NT2/D1 (cell line): ENCODE measurements at regions not wholly inside any gene's neighbourhood (a gene's known extent, or its start where the extent isn't known, plus 50 kb on each side); places are given as distances from the start of the nearest gene placed in this dataset.

Source experiments
- DNase-seq: peaks from one replicate; pipeline ENCODE4 v3.0.0-alpha.2; 2011; ENCODE audit warnings: low read depth, low spot score
- H3K27me3 ChIP-seq: 2 replicates; pipeline ENCODE4 v1.6.0; 2011; ENCODE audit warnings: mild to moderate bottlenecking; ENCODE audit not compliant: insufficient read length, insufficient read depth
- H3K36me3 ChIP-seq: 2 replicates; pipeline ENCODE4 v1.6.1; 2011; ENCODE audit warnings: mild to moderate bottlenecking, low read length, mixed read lengths; ENCODE audit not compliant: insufficient read depth, insufficient read length
- H3K4me1 ChIP-seq: 2 replicates; pipeline ENCODE4 v1.5.1; 2011; ENCODE audit not compliant: insufficient read depth, insufficient read length
- H3K4me3 ChIP-seq: 2 replicates; pipeline ENCODE4 v1.5.1; 2011; ENCODE audit warnings: low read depth; ENCODE audit not compliant: insufficient read length
- H3K9ac ChIP-seq: 2 replicates; pipeline ENCODE4 v1.6.0; 2011; ENCODE audit warnings: low read depth; ENCODE audit not compliant: insufficient read length
- H3K9me3 ChIP-seq: 2 replicates; pipeline ENCODE4 v1.5.1; 2011; ENCODE audit warnings: mild to moderate bottlenecking, low read length; ENCODE audit not compliant: insufficient read depth
- SUZ12 ChIP-seq: IDR thresholded peaks from 2 replicates; pipeline ENCODE4 v1.6.1; 2011; ENCODE audit not compliant: insufficient read length, insufficient read depth; ENCODE audit errors: extremely low read depth
- YY1 ChIP-seq: IDR thresholded peaks from 2 replicates; pipeline ENCODE4 v1.6.1; 2011; ENCODE audit not compliant: insufficient read length, insufficient read depth
- ZNF274 ChIP-seq: IDR thresholded peaks from 2 replicates; pipeline ENCODE4 v1.6.1; 2011; ENCODE audit warnings: mild to moderate bottlenecking, low read depth, low read length

GRCh38 chr2:562391-563364, 114.5 kb downstream of the TMEM18 start:
- H3K9ac ChIP-seq, result no peak overlapping the region
- no peaks in the 10 kb centered on the region for H3K4me1 ChIP-seq
- no peak overlapping the region for H3K4me3 ChIP-seq
- TF ChIP-seq YY1, result no peak
- no peak for TF ChIP-seq ZNF274
- no peak for TF ChIP-seq SUZ12
- no peaks in the 10 kb centered on the region for H3K36me3 ChIP-seq
- no peaks in the 10 kb centered on the region for H3K27me3 ChIP-seq
- no peaks in the 10 kb centered on the region for H3K9me3 ChIP-seq
- no peak for DNase-seq

- DNase-seq, result no peak
- Histone ChIP-seq H3K36me3 (no peaks in the 10 kb centered on the region), H3K9ac (no peak overlapping the region), H3K9me3 (no peaks in the 10 kb centered on the region), H3K27me3 (no peaks in the 10 kb centered on the region), H3K4me1 (no peaks in the 10 kb centered on the region), H3K4me3 (no peak overlapping the region)
- TF ChIP-seq YY1 (no peak), SUZ12 (no peak), ZNF274 (no peak)
These were observed 118.3 kb downstream of the TMEM18 start for GRCh38 chr2:558879-559278.

- DNase-seq, result no peak
- TF ChIP-seq YY1 (no peak), SUZ12 (no peak), ZNF274 (no peak)
- H3K9me3 ChIP-seq, result no peaks in the 10 kb centered on the region
These were observed 118.9 kb downstream of the TMEM18 start for GRCh38 chr2:558302-558642.

GRCh38 chr2:557635-558301, 119.4 kb downstream of the TMEM18 start:
- Histone ChIP-seq H3K27me3 (no peaks in the 10 kb centered on the region), H3K9me3 (no peaks in the 10 kb centered on the region), H3K36me3 (no peaks in the 10 kb centered on the region), H3K9ac (no peak overlapping the region), H3K4me1 (no peaks in the 10 kb centered on the region), H3K4me3 (no peak overlapping the region)
- DNase-seq, result no peak
- TF ChIP-seq SUZ12, result no peak
- TF ChIP-seq ZNF274, result no peak
- no peak for TF ChIP-seq YY1

More at GRCh38 chr2:558302-558642, 118.9 kb downstream of the TMEM18 start:
- H3K36me3 ChIP-seq, result no peaks in the 10 kb centered on the region
- H3K9ac ChIP-seq, result no peak overlapping the region
- H3K27me3 ChIP-seq, result no peaks in the 10 kb centered on the region
- no peaks in the 10 kb centered on the region for H3K4me1 ChIP-seq
- no peak overlapping the region for H3K4me3 ChIP-seq

- no peaks in the 10 kb centered on the region for H3K36me3 ChIP-seq
- no peaks in the 10 kb centered on the region for H3K4me1 ChIP-seq
- no peaks in the 10 kb centered on the region for H3K9me3 ChIP-seq
- no peak overlapping the region for H3K9ac ChIP-seq
- no peak overlapping the region for H3K4me3 ChIP-seq
- DNase-seq, result no peak
- no peak for TF ChIP-seq YY1
- no peak for TF ChIP-seq ZNF274
- TF ChIP-seq SUZ12, result no peak
- no peaks in the 10 kb centered on the region for H3K27me3 ChIP-seq
These were observed 120.7 kb downstream of the TMEM18 start for GRCh38 chr2:556485-556884.

GRCh38 chr2:555164-555922, 121.9 kb downstream of the TMEM18 start:
- Histone ChIP-seq H3K4me1 (no peaks in the 10 kb centered on the region), H3K27me3 (no peaks in the 10 kb centered on the region), H3K4me3 (no peak overlapping the region), H3K36me3 (no peaks in the 10 kb centered on the region), H3K9me3 (no peaks in the 10 kb centered on the region), H3K9ac (no peak overlapping the region)
- DNase-seq, result no peak
- TF ChIP-seq SUZ12, result no peak
- no peak for TF ChIP-seq ZNF274
- no peak for TF ChIP-seq YY1
